ENCODE measurements at regions not wholly inside any gene's neighbourhood (a gene's known extent, or its start where the extent isn't known, plus 50 kb on each side); places are given as distances from the start of the nearest gene placed in this dataset.

DNA sequence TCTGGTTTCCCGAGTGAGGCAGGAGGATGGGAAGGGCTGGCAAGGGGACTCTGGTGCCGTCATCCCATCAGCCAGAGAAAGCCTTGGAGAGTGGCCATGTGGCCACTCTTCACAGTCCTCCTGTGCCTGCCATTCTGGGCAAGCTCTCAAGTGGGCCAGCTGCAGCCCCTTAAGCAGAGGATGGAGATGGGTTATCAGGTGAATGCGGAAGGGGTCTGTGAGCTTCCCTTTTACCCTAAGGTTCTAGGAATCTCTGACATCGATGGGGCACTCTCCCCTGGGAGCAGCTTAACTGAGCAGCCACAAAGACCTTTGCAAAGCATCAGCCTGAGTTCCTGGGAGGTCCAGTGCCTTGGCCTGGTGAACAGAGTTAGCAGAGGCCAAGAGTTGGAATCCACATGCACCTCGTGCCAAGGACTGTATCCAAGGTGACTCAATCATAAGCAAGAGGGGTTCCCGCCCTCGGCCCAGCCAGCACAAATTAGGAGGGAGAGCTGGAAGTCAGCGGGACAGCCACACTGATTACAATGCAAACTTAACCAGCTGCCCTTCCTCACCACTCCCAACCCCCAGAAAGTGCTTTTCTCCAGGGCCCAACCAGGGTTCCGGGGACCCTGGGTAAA is 193.6 kb downstream of the BUD13 start:
- Histone ChIP-seq H3K27ac (ENCODE audit: low read length) (no peak overlapping the region), H3K9me3 (ENCODE audit: control insufficient read depth in 2 of 2, low read length in 2 of 2) (no peaks in the 10 kb centered on the region), H3K4me3 (ENCODE audit: low read length in 2 of 2) (no peak overlapping the region), H3K9ac (ENCODE audit: low read length in 2 of 2) (no peak overlapping the region), H3K4me1 (ENCODE audit: control insufficient read depth, insufficient read depth, low read length) (peaks cover 10% of the 10 kb centered on the region), H3K27me3 (ENCODE audit: control insufficient read depth in 1 of 2, insufficient read depth in 2 of 2, low read length in 2 of 2) (peaks cover 27 to 41% of the 10 kb centered on the region in 2 donors), H3K36me3 (ENCODE audit: control insufficient read depth in 2 of 2, insufficient read depth in 2 of 2, low read length in 2 of 2) (no peaks in the 10 kb centered on the region)

DNA sequence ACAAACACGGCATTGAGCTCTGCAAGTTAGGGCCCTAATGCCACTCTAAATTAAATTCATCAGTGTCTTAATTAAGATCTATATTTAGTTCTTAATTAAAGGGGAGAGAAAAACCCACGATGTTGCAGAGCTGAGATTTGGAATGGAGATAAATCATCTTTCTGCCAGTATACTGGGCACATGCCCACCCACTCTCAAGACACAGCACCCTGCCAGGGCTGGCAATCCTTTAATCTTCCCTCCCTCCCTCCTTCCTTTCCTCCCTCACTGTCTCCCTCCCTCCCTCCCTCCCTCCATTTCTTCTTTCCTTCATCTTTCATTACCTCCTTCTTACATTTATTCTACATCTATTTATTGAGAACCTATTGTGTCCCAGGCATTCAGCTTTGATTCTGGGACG is 194.8 kb downstream of the BUD13 start:
- Histone ChIP-seq H3K27me3 (ENCODE audit: control insufficient read depth in 1 of 2, insufficient read depth in 2 of 2, low read length in 2 of 2) (peaks cover 24 to 38% of the 10 kb centered on the region in 2 donors), H3K4me3 (ENCODE audit: low read length in 2 of 2) (no peak overlapping the region), H3K4me1 (ENCODE audit: control insufficient read depth, insufficient read depth, low read length) (peaks cover 10% of the 10 kb centered on the region), H3K27ac (ENCODE audit: low read length) (no peak overlapping the region), H3K36me3 (ENCODE audit: control insufficient read depth in 2 of 2, insufficient read depth in 2 of 2, low read length in 2 of 2) (no peaks in the 10 kb centered on the region), H3K9me3 (ENCODE audit: control insufficient read depth in 2 of 2, low read length in 2 of 2) (no peaks in the 10 kb centered on the region), H3K9ac (ENCODE audit: low read length in 2 of 2) (no peak overlapping the region)

DNA sequence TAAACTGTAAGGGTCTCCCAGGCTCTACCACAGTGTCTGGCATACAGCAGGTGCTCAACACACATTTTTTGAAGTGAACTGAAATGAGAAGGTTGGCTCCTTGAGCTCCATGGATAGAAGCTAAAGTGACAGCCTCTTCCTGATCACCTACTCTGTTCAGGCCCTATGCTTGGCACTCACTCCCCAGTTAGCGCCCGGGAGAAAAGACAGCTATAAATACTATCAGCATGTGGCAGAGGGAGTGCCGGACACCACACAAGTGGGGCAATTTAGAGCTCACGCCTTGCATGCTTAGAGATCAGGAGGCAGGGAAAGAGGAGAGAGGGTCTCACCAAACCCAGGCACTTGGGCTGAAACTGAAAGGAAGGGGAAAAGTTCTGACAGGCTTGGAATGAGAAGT is 195.5 kb downstream of the BUD13 start:
- Histone ChIP-seq H3K9me3 (ENCODE audit: control insufficient read depth in 2 of 2, low read length in 2 of 2) (no peaks in the 10 kb centered on the region), H3K9ac (ENCODE audit: low read length in 2 of 2) (no peak overlapping the region), H3K27me3 (ENCODE audit: control insufficient read depth in 1 of 2, insufficient read depth in 2 of 2, low read length in 2 of 2) (peaks cover 24 to 37% of the 10 kb centered on the region in 2 donors), H3K4me3 (ENCODE audit: low read length in 2 of 2) (no peak overlapping the region), H3K4me1 (ENCODE audit: control insufficient read depth, insufficient read depth, low read length) (peaks cover 10% of the 10 kb centered on the region), H3K27ac (ENCODE audit: low read length) (no peak overlapping the region), H3K36me3 (ENCODE audit: control insufficient read depth in 2 of 2, insufficient read depth in 2 of 2, low read length in 2 of 2) (no peaks in the 10 kb centered on the region)

DNA sequence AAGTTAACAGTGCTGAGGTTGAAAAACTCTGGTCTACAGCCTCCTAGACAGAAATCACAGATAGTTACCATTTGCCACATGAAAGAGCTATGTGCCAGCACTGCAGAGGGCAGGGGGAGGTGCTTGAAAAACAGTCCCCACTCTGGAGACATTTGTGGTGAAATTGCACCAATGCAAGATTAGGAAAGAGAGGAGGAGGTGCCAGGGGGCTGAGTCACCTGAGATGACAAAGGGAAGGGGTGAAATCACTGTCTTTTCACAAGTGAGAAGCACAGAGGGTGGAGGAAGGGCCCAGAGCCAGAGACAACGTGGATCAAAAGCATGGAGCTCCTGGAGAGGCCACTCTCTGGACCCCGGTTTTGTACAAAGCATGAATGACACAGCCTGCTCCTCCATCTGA is 196.3 kb downstream of the BUD13 start:
- Histone ChIP-seq H3K9ac (ENCODE audit: low read length in 2 of 2) (no peak overlapping the region), H3K9me3 (ENCODE audit: control insufficient read depth in 2 of 2, low read length in 2 of 2) (no peaks in the 10 kb centered on the region), H3K4me1 (ENCODE audit: control insufficient read depth, insufficient read depth, low read length) (peaks cover 10% of the 10 kb centered on the region), H3K27me3 (ENCODE audit: control insufficient read depth in 1 of 2, insufficient read depth in 2 of 2, low read length in 2 of 2) (peaks cover 16 to 30% of the 10 kb centered on the region in 2 donors), H3K4me3 (ENCODE audit: low read length in 2 of 2) (no peak overlapping the region), H3K27ac (ENCODE audit: low read length) (no peak overlapping the region), H3K36me3 (ENCODE audit: control insufficient read depth in 2 of 2, insufficient read depth in 2 of 2, low read length in 2 of 2) (no peaks in the 10 kb centered on the region)

DNA sequence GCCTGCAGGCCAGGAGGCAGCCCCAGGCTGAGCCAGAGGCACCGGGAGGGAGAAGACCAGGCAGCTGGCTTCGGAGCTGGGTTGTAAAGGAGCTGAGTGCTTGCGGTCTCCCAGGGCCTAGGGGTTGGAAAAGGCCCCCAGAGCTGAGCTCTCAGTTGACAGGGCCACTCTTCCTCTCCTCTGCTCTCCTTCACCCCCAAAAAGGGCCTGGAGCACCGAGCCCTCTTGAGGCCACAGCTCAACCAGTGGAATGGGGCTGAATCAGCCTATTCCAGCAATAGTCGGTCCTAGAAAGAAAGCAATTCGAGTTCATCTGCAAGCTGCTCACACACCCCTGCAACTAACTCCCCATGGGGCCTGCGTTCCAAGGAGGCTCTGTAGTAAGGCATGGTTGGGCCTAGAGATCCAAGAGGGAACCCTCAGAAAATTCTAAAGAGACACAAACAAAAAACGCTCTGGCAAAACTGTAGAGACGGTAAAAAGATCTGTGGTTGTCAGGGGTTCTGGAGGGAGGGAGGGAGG is 205.0 kb downstream of the BUD13 start:
- Histone ChIP-seq H3K27me3 (ENCODE audit: control insufficient read depth in 1 of 2, insufficient read depth in 2 of 2, low read length in 2 of 2) (peaks cover 2 to 4% of the 10 kb centered on the region in 2 donors), H3K4me3 (ENCODE audit: low read length in 2 of 2) (no peak overlapping the region), H3K27ac (ENCODE audit: low read length) (no peak overlapping the region), H3K9ac (ENCODE audit: low read length in 2 of 2) (no peak overlapping the region), H3K9me3 (ENCODE audit: control insufficient read depth in 2 of 2, low read length in 2 of 2) (peaks cover 0 to 11% of the 10 kb centered on the region in 2 donors), H3K4me1 (ENCODE audit: control insufficient read depth, insufficient read depth, low read length) (no peaks in the 10 kb centered on the region), H3K36me3 (ENCODE audit: control insufficient read depth in 2 of 2, insufficient read depth in 2 of 2, low read length in 2 of 2) (no peaks in the 10 kb centered on the region)

DNA sequence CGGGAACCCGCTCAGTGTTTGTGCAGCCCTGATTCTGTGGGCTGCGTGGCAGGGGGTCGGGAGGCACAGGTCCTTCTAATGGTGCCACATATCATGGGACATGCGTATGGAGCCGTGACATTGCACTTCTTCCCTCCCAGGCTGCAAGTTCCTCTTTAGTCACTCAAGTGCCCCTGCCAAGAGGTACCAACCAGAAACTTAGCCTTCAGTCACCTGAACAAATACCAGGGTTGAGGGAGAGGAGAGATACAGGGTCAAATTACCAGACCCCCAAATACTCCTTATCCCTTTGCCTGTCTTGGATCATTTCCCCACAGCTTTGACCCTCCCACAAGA is 209.1 kb downstream of the BUD13 start:
- no peak overlapping the region for H3K9ac ChIP-seq (ENCODE audit: low read length in 2 of 2)
- no peaks in the 10 kb centered on the region for H3K36me3 ChIP-seq (ENCODE audit: control insufficient read depth in 2 of 2, insufficient read depth in 2 of 2, low read length in 2 of 2)
- H3K27ac ChIP-seq (ENCODE audit: low read length), result no peak overlapping the region
- H3K4me3 ChIP-seq (ENCODE audit: low read length in 2 of 2), result no peak overlapping the region
- H3K27me3 ChIP-seq (ENCODE audit: control insufficient read depth in 1 of 2, insufficient read depth in 2 of 2, low read length in 2 of 2), result peaks cover 0 to 4% of the 10 kb centered on the region in 2 donors
- H3K4me1 ChIP-seq (ENCODE audit: control insufficient read depth, insufficient read depth, low read length), result no peaks in the 10 kb centered on the region
- H3K9me3 ChIP-seq (ENCODE audit: control insufficient read depth in 2 of 2, low read length in 2 of 2), result peaks cover 0 to 11% of the 10 kb centered on the region in 2 donors

DNA sequence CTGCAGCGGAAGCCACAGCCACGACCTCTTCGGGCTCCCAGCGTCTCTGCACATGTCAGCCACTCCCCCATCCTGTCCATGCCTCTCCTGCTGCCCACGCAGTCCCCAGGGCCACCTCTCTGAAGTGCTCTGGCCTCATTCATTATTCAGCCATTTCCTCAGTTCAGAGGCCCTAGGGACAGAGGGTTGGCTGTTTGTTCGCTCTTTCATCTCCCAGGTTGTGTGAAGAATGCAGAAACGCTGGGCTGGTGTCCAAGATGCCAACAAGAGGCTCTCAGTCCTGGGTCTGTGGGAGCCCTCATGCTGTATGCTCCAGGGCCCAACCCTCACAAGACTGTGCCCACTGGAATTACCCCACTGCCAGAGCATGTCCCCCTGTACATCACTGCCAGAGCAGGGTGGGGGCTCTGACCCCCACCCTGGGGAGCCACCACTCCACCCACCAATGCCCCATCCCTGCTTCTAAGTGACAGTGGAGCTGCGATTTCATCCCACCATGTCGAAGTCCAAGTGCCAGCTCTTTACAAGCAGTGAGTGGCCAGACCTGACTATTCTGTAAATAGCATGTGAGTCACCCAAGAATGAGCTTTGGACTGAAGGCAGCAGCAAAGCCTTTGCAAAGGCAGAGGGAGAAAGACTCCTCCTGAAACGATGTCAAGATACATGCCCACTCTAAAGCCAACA is 209.6 kb downstream of the BUD13 start:
- Histone ChIP-seq H3K4me3 (ENCODE audit: low read length in 2 of 2) (no peak overlapping the region), H3K27me3 (ENCODE audit: control insufficient read depth in 1 of 2, insufficient read depth in 2 of 2, low read length in 2 of 2) (peaks cover 0 to 4% of the 10 kb centered on the region in 2 donors), H3K9me3 (ENCODE audit: control insufficient read depth in 2 of 2, low read length in 2 of 2) (peaks cover 0 to 11% of the 10 kb centered on the region in 2 donors), H3K36me3 (ENCODE audit: control insufficient read depth in 2 of 2, insufficient read depth in 2 of 2, low read length in 2 of 2) (no peaks in the 10 kb centered on the region), H3K27ac (ENCODE audit: low read length) (no peak overlapping the region), H3K4me1 (ENCODE audit: control insufficient read depth, insufficient read depth, low read length) (no peaks in the 10 kb centered on the region), H3K9ac (ENCODE audit: low read length in 2 of 2) (no peak overlapping the region)

DNA sequence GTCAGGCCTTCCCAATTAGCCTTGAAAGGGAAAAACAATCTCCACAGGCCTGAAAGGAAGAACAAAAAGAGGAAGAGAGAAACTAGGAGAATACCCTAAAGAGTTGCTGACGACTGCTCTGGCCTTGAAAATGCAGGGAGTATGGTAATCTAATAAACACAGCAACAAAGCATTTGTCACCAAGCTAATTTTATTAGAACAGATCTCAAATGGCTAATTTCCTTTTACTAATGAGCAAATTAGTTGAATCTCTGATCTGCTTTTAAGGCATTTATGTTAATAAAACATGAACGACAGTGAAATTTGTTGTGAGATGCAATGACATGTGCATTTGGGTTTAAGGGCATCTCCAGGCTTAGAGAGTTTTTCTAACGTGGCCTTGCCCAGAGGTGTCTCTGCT is 212.2 kb downstream of the BUD13 start:
- no peaks in the 10 kb centered on the region for H3K36me3 ChIP-seq (ENCODE audit: control insufficient read depth in 2 of 2, insufficient read depth in 2 of 2, low read length in 2 of 2)
- no peaks in the 10 kb centered on the region for H3K4me1 ChIP-seq (ENCODE audit: control insufficient read depth, insufficient read depth, low read length)
- peaks cover 0 to 6% of the 10 kb centered on the region in 2 donors for H3K27me3 ChIP-seq (ENCODE audit: control insufficient read depth in 1 of 2, insufficient read depth in 2 of 2, low read length in 2 of 2)
- H3K9me3 ChIP-seq (ENCODE audit: control insufficient read depth in 2 of 2, low read length in 2 of 2), result peaks cover 0 to 2% of the 10 kb centered on the region in 2 donors
- no peak overlapping the region for H3K27ac ChIP-seq (ENCODE audit: low read length)
- no peak overlapping the region for H3K9ac ChIP-seq (ENCODE audit: low read length in 2 of 2)
- H3K4me3 ChIP-seq (ENCODE audit: low read length in 2 of 2), result no peak overlapping the region

DNA sequence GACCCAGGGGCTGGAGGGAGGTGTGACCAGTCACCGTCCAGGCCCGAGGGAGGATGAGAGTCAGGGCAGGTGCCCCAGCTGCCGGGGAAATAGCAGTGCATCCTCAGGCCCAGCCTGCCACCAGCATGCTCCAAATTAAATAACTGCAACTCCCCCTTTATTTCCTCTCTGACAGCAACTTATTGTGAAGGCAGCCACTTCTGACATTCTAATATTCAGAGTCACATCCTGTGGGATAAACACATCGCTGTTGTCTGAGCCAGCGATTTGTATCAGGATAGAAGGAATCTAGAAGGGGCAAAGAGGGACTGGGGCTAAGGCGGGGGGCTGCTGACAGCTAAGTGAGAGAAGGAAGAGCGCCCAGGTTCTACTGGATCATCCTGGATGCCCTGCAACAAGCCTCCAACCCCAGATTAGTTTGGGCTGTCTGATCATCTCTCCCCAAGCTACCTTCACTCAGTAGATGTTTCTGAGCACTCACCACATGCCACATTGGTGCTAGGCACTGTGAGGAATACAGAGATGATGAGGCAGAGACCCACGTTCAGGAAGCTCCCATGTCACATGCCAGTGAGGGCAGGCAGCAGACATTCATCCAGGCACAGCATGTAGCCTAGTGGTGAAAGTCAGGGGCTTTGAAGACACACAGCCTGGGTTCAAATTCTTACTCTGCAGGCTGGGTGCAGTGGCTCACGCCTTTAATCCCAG is 214.1 kb downstream of the BUD13 start:
- Histone ChIP-seq H3K4me1 (ENCODE audit: control insufficient read depth, insufficient read depth, low read length) (no peaks in the 10 kb centered on the region), H3K9me3 (ENCODE audit: control insufficient read depth in 2 of 2, low read length in 2 of 2) (no peaks in the 10 kb centered on the region)

DNA sequence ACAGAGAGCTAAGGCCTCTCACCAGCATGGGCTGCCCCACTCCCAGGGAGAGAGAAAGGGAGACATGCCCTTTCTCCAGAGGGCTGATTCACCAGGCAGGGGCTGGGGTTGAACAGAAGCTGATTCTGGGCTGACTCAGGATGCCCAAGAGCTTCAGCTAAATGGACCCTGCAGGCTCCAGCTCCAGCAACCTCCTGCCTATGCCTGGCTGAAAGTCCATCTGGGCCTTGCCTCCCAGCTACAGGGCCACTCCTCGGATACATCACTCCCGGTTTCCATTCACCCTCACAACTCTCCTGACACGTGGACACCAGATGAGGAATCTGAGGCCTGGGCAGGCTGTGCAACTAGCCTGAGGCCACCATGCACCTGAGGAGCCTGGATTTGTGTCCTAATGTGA is 215.5 kb downstream of the BUD13 start:
- Histone ChIP-seq H3K4me1 (ENCODE audit: control insufficient read depth, insufficient read depth, low read length) (no peaks in the 10 kb centered on the region), H3K36me3 (ENCODE audit: control insufficient read depth in 2 of 2, insufficient read depth in 2 of 2, low read length in 2 of 2) (no peaks in the 10 kb centered on the region), H3K27me3 (ENCODE audit: control insufficient read depth in 1 of 2, insufficient read depth in 2 of 2, low read length in 2 of 2) (peaks cover 0 to 3% of the 10 kb centered on the region in 2 donors), H3K27ac (ENCODE audit: low read length) (no peak overlapping the region), H3K9ac (ENCODE audit: low read length in 2 of 2) (no peak overlapping the region), H3K4me3 (ENCODE audit: low read length in 2 of 2) (no peak overlapping the region), H3K9me3 (ENCODE audit: control insufficient read depth in 2 of 2, low read length in 2 of 2) (no peaks in the 10 kb centered on the region)

More for the DNA sequence above, 214.1 kb downstream of the BUD13 start:
- H3K36me3 ChIP-seq (ENCODE audit: control insufficient read depth in 2 of 2, insufficient read depth in 2 of 2, low read length in 2 of 2), result no peaks in the 10 kb centered on the region
- no peak overlapping the region for H3K9ac ChIP-seq (ENCODE audit: low read length in 2 of 2)
- H3K27me3 ChIP-seq (ENCODE audit: control insufficient read depth in 1 of 2, insufficient read depth in 2 of 2, low read length in 2 of 2), result peaks cover 0 to 2% of the 10 kb centered on the region in 2 donors
- H3K27ac ChIP-seq (ENCODE audit: low read length), result no peak overlapping the region
- H3K4me3 ChIP-seq (ENCODE audit: low read length in 2 of 2), result no peak overlapping the region

Measured in stomach smooth muscle (tissue), 2 donors.